ENCODE measurements at regions not wholly inside any gene's neighbourhood (a gene's known extent, or its start where the extent isn't known, plus 50 kb on each side); places are given as distances from the start of the nearest gene placed in this dataset.

DNA sequence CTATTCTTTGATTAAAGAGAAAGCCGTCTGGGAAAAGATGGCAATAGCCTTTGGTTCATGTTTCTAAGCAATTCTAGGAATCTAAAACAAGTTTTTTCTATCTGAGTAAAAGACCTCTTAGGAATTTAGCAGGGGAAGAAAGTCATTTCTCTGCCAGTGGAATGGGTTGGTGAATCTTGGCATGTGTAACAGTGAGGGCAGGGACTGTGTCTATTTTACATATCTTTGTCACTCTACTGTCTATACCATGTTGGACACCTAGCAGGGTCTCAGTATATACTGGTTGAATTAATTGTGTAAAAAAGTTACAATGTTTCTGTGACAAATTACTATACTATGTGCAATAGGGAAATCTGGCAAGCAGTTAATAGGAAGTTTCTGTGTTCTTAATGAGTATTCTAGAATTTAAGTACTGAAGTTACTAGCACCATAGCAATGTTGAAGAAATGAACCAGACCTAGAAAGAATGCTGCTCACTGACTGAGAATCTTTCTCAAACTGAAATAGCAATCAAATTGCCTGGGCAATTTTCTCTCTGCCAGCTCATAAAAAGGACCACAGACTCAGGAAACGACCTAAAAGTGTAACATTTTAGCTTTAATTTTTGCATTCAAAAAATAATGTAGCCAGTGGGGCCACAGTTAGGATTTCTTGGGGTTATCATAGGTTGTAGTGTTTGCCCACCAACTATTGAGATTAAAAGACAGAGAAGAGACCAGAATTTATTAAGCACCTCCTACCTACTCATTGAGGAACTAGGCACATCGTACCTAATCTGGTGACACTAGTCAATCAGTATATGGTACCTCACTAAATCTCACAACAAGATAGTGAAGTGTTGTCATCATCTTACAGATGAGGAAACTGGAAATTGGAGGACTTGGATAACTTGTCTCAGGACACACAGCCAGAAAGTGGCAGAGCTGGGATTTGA lies 56.2 kb upstream of the LEKR1 start:
- Histone ChIP-seq H2AFZ (ENCODE audit: low read depth) (no peak overlapping the region), H3K27me3 (ENCODE audit: insufficient read depth, low read depth) (no peaks in the 10 kb centered on the region), H3K36me3 (ENCODE audit: insufficient read depth) (no peaks in the 10 kb centered on the region), H3K9ac (no peak overlapping the region), H3K4me2 (no peak overlapping the region), H3K4me3 (IDR thresholded peaks at IDR 0.05; ENCODE audit: insufficient read depth, low read depth, low read length) (no peak overlapping the region), H3K79me2 (ENCODE audit: insufficient read depth, low read depth) (no peaks in the 10 kb centered on the region), H4K20me1 (ENCODE audit: insufficient read depth) (no peaks in the 10 kb centered on the region), H3K4me1 (ENCODE audit: low read depth, poor library complexity, severe bottlenecking) (peaks cover 4% of the 10 kb centered on the region), H3K27ac (no peak overlapping the region)
- TF ChIP-seq, protein P1, sequence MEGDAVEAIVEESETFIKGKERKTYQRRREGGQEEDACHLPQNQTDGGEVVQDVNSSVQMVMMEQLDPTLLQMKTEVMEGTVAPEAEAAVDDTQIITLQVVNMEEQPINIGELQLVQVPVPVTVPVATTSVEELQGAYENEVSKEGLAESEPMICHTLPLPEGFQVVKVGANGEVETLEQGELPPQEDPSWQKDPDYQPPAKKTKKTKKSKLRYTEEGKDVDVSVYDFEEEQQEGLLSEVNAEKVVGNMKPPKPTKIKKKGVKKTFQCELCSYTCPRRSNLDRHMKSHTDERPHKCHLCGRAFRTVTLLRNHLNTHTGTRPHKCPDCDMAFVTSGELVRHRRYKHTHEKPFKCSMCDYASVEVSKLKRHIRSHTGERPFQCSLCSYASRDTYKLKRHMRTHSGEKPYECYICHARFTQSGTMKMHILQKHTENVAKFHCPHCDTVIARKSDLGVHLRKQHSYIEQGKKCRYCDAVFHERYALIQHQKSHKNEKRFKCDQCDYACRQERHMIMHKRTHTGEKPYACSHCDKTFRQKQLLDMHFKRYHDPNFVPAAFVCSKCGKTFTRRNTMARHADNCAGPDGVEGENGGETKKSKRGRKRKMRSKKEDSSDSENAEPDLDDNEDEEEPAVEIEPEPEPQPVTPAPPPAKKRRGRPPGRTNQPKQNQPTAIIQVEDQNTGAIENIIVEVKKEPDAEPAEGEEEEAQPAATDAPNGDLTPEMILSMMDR (conservative IDR thresholded peaks at IDR 0.05; ENCODE audit: low read depth, low read length), result no peak

DNA sequence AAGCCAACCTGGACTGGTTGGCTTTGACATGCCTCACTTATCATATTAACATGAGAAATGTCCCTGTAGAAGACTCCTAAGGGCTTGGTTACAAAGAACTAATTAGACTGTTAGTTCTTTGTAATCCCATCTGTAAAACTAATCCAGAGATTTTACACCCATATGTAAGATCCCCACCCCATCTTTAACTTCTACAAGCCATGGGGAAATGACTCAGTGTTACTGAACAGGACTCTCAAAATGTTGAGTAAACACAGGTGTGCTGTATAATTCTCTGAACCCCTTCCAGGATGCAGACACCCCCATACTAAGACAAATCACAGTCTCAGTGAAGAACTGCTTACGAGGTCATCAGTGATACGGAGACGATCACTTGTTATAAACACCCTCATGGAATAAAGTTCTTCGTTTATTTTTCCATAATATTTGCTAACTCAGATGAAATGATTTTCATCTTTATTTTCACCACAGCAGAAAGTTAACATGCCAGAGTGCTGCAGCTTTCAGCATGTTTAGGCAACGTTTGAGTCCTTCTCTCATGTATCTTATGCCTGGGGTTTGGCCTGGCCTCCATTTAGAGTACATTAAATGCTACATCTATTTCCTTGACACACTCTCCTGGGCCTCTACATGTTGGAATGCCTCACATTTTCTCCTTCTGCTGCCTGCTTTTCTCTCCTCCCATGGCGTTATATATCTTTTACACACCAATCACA lies 55.3 kb upstream of the LEKR1 start:
- H3K9ac ChIP-seq, result no peak overlapping the region
- H3K79me2 ChIP-seq (ENCODE audit: insufficient read depth, low read depth), result no peaks in the 10 kb centered on the region
- H3K4me3 ChIP-seq (IDR thresholded peaks at IDR 0.05; ENCODE audit: insufficient read depth, low read depth, low read length), result no peak overlapping the region
- no peak overlapping the region for H3K27ac ChIP-seq
- no peaks in the 10 kb centered on the region for H3K27me3 ChIP-seq (ENCODE audit: insufficient read depth, low read depth)
- peaks cover 4% of the 10 kb centered on the region for H3K4me1 ChIP-seq (ENCODE audit: low read depth, poor library complexity, severe bottlenecking)
- H4K20me1 ChIP-seq (ENCODE audit: insufficient read depth), result no peaks in the 10 kb centered on the region
- no peaks in the 10 kb centered on the region for H3K36me3 ChIP-seq (ENCODE audit: insufficient read depth)
- H2AFZ ChIP-seq (ENCODE audit: low read depth), result no peak overlapping the region
- TF ChIP-seq, protein P1 (conservative IDR thresholded peaks at IDR 0.05; ENCODE audit: low read depth, low read length), result no peak
- H3K4me2 ChIP-seq, result no peak overlapping the region

DNA sequence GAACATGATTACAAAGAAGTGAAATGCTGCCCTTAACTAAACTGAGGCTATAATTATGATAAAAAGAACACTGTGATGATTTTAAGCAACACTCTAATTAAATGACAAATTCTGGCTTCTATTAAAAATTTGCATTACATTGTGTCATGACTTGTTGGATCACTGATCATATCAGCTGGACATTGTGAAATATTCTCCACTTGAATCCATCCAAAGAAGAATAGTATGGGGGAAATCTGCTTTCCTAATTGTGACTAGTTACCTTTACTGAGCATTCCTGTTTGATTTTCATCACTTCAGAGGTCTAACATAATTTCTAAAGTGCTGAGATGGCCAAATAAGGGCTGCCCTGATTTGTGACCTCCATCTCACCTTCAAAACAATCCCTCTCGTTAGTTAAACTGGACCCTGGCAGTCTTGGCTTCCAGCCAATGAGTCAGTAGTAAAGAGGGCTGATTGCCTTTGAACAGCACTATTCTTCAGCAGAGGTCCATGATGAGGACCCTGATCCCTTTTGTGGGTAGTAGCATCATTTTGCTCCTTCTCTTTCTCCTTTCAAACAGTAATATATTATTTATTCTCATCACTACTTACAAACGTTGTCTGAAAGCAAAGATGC lies 53.5 kb upstream of the LEKR1 start:
- no peak overlapping the region for H2AFZ ChIP-seq (ENCODE audit: low read depth)

DNA sequence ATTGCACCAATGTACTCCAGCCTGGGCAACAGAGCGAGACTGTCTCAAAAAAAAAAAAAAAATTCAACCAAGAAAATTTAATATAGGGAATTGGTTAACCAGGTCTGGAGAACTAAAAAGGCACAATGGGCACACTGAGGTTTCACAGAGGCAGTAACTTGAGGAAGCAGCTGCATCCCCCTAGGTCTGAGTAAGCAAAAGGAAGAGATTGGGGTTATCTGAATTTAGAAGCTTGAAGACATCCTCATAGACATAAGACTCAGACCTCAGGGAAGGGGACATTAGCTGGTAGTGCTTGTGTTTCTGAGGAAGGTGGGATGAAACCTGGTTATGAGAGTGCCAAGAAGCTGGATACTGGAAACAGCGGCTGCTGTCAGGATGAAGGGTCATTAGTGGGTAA lies 50.1 kb upstream of the LEKR1 start:
- Histone ChIP-seq H3K4me3 (IDR thresholded peaks at IDR 0.05; ENCODE audit: insufficient read depth, low read depth, low read length) (no peak overlapping the region), H3K27me3 (ENCODE audit: insufficient read depth, low read depth) (no peaks in the 10 kb centered on the region), H3K79me2 (ENCODE audit: insufficient read depth, low read depth) (no peaks in the 10 kb centered on the region), H3K4me1 (ENCODE audit: low read depth, poor library complexity, severe bottlenecking) (peaks cover 4% of the 10 kb centered on the region), H3K27ac (no peak overlapping the region), H4K20me1 (ENCODE audit: insufficient read depth) (no peaks in the 10 kb centered on the region), H2AFZ (ENCODE audit: low read depth) (no peak overlapping the region), H3K36me3 (ENCODE audit: insufficient read depth) (no peaks in the 10 kb centered on the region), H3K4me2 (no peak overlapping the region), H3K9ac (no peak overlapping the region)
- TF ChIP-seq, protein P1 (conservative IDR thresholded peaks at IDR 0.05; ENCODE audit: low read depth, low read length), result no peak

More for the DNA sequence above, 53.5 kb upstream of the LEKR1 start:
- Histone ChIP-seq H3K36me3 (ENCODE audit: insufficient read depth) (no peaks in the 10 kb centered on the region), H3K4me3 (IDR thresholded peaks at IDR 0.05; ENCODE audit: insufficient read depth, low read depth, low read length) (no peak overlapping the region), H3K4me1 (ENCODE audit: low read depth, poor library complexity, severe bottlenecking) (peaks cover 4% of the 10 kb centered on the region), H3K9ac (no peak overlapping the region), H3K4me2 (no peak overlapping the region), H3K27ac (no peak overlapping the region), H3K27me3 (ENCODE audit: insufficient read depth, low read depth) (no peaks in the 10 kb centered on the region), H3K79me2 (ENCODE audit: insufficient read depth, low read depth) (no peaks in the 10 kb centered on the region), H4K20me1 (ENCODE audit: insufficient read depth) (no peaks in the 10 kb centered on the region)
- TF ChIP-seq, protein P1 (conservative IDR thresholded peaks at IDR 0.05; ENCODE audit: low read depth, low read length), result no peak
